CD4-positive, alpha-beta T cell treated with Interleukin-6 at 100 ng/mL for 8 hours (primary cell): ENCODE measurements at regions not wholly inside any gene's neighbourhood (a gene's known extent, or its start where the extent isn't known, plus 50 kb on each side); places are given as distances from the start of the nearest gene placed in this dataset.
"Not testable (repeated sequence)": the region's sequence is repeated elsewhere in the genome, so short reads cannot be mapped to it uniquely, and the experiment has no call there.

Experiments
- DNase-seq: peaks from one replicate; pipeline ENCODE4 v3.0.0-alpha.2; 2020; ENCODE audit warnings: mixed read lengths, low spot score

GRCh38 chr16:17005963-17006362, 464.8 kb downstream of the XYLT1 start:
- not testable (repeated sequence) for DNase-seq

- no peak for DNase-seq
Observed at GRCh38 chr16:17011712-17012111, 459.0 kb downstream of the XYLT1 start.

- DNase-seq = no peak
Observed at GRCh38 chr16:17013038-17013437, 457.7 kb downstream of the XYLT1 start.

GRCh38 chr16:17014484-17015121, 456.2 kb downstream of the XYLT1 start:
- no peak for DNase-seq

- DNase-seq = no peak
Observed at GRCh38 chr16:17015702-17016101, 455.1 kb downstream of the XYLT1 start.

GRCh38 chr16:17017442-17017841, 453.3 kb downstream of the XYLT1 start:
- DNase-seq = no peak

- DNase-seq = no peak
Observed at GRCh38 chr16:17018585-17018939, 452.2 kb downstream of the XYLT1 start.

- DNase-seq = no peak
Observed at GRCh38 chr16:17019366-17019765, 451.4 kb downstream of the XYLT1 start.

- no peak for DNase-seq
Observed at GRCh38 chr16:17023606-17024005, 447.2 kb downstream of the XYLT1 start.

- DNase-seq = no peak
Observed at GRCh38 chr16:17024514-17024913, 446.2 kb downstream of the XYLT1 start.

- peak; percentile 24 for DNase-seq
Observed at GRCh38 chr16:17026600-17027242, 444.0 kb downstream of the XYLT1 start.

GRCh38 chr16:17027488-17028129, 443.2 kb downstream of the XYLT1 start:
- DNase-seq = no peak

- no peak for DNase-seq
Observed at GRCh38 chr16:17029602-17030350, 441.0 kb downstream of the XYLT1 start.

GRCh38 chr16:17031484-17032268, 439.1 kb downstream of the XYLT1 start:
- no peak for DNase-seq

GRCh38 chr16:17032332-17032731, 438.4 kb downstream of the XYLT1 start:
- DNase-seq = no peak

GRCh38 chr16:17034477-17035252, 436.1 kb downstream of the XYLT1 start:
- DNase-seq = no peak

GRCh38 chr16:17037499-17037898, 433.3 kb downstream of the XYLT1 start:
- DNase-seq = no peak

GRCh38 chr16:17038415-17038814, 432.3 kb downstream of the XYLT1 start:
- DNase-seq = no peak

GRCh38 chr16:17049109-17049508, 421.7 kb downstream of the XYLT1 start:
- DNase-seq = not testable (repeated sequence)

- no peak for DNase-seq
Observed at GRCh38 chr16:17050468-17050867, 420.3 kb downstream of the XYLT1 start.
